GM18508 (cell line): ENCODE measurements at regions not wholly inside any gene's neighbourhood (a gene's known extent, or its start where the extent isn't known, plus 50 kb on each side); places are given as distances from the start of the nearest gene placed in this dataset.

Experiments
- ATAC-seq: cut with Tn5 transposase; IDR thresholded peaks from one replicate; pipeline ENCODE4 v1.9.1; 2021; ENCODE audit warnings: moderate number of reproducible peaks; ENCODE audit not compliant: insufficient read depth, unreplicated experiment

- ATAC-seq: no peak
Measured at GRCh38 chr1:87505391-87505983, 176.8 kb downstream of the LMO4 start.

- ATAC-seq: no peak
Measured at GRCh38 chr1:87506147-87506546, 177.5 kb downstream of the LMO4 start.

DNA sequence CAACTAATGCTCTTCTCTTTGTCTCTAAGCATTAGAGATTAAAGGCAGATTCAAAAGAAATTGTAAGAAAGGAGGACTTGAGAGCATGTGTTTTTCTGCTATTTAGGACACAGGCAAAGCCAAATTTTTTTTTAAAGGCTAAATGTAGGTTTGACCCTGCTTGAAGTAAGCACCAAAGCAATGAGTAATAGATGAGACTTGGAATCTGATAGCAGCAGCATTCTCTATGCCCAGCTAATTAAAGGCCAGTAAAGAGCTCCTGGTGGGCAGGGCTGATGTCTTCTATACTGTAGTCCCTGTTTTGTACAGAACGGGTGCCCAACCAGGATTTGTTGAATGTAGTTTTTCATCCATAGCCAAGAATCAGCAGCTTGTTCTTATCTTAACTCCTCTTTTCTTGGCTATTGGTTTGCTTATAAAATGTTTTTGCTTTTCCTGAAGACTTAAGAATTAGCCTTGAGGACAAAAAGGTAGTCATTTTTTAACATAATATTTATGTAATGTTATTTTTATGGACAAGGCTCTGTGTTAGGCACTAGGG is 179.6 kb downstream of the LMO4 start:
- no peak for ATAC-seq

DNA sequence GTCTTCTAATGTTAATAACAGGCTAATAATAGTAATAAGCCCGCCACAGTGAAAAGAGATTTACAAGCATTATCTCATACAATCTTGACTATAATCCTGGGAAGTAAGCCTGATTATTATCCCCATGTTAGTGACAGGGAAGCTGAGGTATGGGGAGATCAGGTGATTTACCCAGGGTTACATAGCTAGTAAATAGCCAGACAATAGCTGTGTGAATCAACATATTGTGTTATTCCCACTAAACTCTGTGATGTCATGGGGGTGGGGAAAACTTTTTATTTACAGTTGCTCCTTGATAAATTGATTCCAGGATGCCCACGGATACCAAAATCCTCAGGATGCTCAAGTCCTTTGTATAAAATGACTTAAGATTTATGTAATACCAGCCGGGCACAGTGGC is 181.9 kb downstream of the LMO4 start:
- ATAC-seq: no peak

DNA sequence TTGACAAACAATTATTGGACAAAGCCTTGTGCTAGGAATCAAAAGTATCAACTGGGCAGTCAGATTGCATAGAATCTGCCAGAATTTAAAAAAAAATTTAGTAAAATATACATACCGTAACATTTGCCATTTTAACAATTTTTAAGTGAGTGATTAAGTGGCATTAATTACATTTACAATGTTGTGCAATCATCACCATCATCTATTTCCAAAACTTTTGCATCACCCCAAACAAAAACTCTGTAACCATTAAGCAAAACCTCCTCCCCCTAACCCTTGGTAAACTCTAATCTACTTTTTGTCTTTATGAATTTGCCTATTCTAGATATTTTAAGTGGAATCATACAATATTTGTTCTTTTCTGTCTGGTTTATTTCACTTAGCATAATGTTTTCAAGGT is 182.8 kb downstream of the LMO4 start:
- no peak for ATAC-seq

DNA sequence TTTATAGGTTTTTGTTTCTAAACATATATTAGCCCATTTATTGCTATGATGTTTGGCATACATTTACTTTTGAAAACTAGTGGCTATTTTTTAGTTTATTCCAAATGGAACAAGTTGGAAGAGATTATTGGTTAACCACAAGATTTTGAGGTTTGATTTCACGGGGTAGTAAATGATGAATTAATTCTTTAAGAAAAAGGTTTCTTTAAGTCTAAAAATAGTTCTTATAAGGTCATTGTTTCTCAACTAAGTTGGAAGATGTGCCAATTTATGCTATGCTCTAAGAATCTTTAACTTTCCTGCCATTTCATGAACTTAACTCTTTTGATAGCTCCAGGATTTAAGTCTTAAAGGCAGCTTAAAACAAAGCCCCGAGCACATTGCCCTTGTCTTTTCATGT is 183.8 kb downstream of the LMO4 start:
- ATAC-seq: no peak

- ATAC-seq: no peak
Measured at GRCh38 chr1:87513255-87513654, 184.6 kb downstream of the LMO4 start.

DNA sequence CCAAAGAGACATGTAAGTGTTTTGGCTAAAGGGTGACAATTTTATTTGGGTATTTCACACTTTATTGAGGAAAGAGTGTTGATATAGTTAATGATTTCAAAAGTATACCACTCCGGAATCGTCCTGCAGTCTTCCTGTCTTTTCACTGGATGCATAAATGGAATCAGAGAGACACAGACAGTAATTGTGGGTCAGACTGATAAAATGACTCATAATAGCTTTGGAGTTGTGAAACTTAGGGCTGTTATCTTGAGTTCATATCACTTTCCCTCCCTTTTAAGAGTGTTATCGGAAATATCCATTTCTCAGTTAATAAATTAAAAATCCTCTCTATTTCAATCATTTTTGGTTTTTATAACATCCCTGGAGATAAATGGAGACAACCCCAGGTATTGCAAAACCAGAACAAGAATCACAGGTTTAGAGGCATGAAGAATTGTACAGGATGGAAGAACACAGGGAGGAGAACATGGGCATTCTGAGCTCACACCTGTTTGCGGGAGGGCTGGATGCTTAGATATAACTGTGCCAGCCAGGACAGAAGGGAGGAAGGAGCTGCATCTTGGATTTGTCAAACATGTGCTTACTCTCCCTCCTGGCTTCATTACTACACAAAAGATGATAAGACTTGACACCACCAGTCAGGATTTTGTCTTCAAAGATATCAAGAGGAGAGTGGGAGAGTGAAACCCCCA is 185.4 kb downstream of the LMO4 start:
- no peak for ATAC-seq

GRCh38 chr1:87515781-87516180 is 187.1 kb downstream of the LMO4 start:
- no peak for ATAC-seq

DNA sequence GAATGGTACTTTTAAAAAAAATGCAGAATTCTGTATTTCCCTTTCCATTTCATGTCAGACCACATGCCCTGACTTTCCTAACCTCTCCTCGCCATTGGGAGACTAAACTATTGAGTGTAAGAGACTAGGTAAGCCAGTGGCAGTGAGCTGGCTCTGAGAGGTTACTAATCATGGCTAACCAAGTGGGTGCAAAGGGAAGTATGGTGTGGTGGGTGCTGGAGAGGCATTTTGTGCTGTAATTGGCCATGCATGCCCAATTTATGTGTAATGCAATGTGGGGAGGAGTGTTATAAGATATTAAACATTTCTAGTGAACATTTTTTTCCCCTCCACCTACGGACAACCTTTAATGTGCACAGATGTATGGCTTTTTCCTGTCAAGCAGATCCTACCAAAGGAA is 190.1 kb downstream of the LMO4 start:
- ATAC-seq: no peak

- ATAC-seq: no peak
Measured at GRCh38 chr1:87521452-87521851, 192.8 kb downstream of the LMO4 start.

- ATAC-seq: no peak
Measured at GRCh38 chr1:87523466-87523865, 194.8 kb downstream of the LMO4 start.

DNA sequence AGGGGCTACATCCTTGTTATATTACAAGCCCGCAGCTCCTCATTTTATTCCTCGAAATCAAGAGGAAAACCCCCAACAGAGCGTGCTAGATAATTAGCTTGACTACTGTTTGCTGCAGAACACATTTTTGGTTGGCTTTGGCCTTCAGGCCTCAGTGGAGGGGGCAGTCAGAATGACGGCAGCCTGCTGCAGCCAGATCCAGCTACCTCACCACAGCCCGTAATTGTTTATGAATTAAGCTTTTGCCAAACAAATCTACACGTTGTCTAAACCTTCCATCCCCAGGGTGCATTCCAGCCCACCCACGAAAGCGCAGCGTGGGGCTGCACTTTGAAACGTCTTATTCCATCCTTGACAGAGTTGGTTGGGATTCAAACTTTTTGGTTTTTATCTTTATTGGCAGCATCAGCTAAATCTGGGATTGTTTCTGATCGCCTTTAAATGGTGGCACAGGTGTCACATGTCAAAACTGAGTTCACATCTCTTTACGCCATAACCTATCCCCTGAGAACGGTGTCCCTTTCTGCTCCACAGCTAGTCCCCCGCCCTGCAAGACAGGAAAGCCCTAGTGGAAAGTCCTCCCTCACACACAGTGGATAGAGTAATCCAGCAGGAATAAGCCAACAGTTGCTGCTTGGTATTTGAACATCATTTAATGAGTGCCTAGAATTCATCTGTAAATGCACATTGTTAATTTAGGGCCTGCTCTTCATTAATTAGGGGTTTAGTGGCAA is 195.5 kb downstream of the LMO4 start:
- ATAC-seq: no peak

GRCh38 chr1:87528754-87529517 is 200.3 kb downstream of the LMO4 start:
- no peak for ATAC-seq

DNA sequence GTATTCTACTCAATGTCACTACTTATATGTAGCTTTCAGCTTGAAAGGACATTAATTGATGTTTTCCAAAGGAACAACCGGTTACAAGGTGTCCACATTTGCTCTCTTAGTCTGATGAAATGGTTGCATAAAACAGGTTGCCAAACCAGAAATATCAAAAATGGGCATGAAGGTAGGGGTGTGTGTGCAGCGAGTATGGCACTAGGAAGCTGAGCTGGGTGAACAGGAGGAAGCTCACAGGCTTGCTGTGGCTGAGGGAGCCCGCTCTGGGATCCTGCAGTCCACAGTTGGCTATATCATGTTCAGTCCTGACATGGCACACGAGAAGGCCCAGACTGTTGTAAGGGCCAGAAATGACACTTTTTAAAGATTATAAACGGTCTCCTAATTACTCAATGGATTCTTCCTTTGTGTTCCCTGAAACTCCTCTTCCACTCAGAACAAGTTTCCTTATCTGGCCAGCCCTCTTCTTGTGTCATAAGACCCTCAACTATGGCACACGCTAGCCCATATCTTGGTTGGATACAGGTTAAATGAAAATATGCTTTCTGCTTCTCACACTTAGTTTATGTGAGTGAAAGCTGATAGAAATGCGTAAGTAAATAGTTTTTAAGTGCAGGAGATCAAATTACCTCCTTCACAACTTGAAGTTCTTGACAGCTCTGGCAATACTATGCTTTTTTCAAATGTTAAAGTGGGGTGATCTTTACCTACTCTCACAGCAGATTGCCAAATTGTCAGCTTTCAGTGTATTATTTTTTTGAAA is 201.5 kb downstream of the LMO4 start:
- no peak for ATAC-seq

- ATAC-seq: no peak
Measured at GRCh38 chr1:87535551-87535950, 206.9 kb downstream of the LMO4 start.

DNA sequence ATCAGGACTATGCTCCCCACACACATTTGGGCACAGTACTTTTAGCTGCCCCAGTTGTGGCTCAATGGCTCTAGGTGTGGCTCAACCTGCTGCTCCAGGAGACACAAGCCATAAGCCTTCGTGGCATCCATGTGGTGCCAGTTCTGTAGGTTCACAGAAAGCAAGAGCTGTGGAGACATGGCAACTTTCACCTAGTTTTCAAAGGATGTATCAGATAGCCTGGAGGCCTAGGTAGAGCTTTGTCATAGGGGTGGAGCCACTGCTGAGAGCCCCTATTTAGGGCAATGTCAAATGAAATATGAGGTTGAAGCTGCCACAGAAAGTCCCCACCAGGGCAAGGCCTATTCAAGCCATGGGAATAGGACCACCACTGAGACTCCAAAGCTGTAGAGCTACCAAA is 210.5 kb downstream of the LMO4 start:
- ATAC-seq: no peak

- no peak for ATAC-seq
Measured at GRCh38 chr1:87542697-87543096, 214.0 kb downstream of the LMO4 start.

- no peak for ATAC-seq
Measured at GRCh38 chr1:87549738-87550137, 221.1 kb downstream of the LMO4 start.

- ATAC-seq: no peak
Measured at GRCh38 chr1:87553511-87553910, 224.8 kb downstream of the LMO4 start.
